HepG2 (cell line): ENCODE measurements at regions not wholly inside any gene's neighbourhood (a gene's known extent, or its start where the extent isn't known, plus 50 kb on each side); places are given as distances from the start of the nearest gene placed in this dataset.

Experiments used
- ATAC-seq: fragments of 200-7000 bp; cut with Tn5 transposase; 3 replicates; pipeline ENCODE4 v1.9.1; 2020; ENCODE audit warnings: mild to moderate bottlenecking, moderate library complexity
- BruUV-seq: library from RNA; stranded (reverse); fragments of 400-500 nt; replicated peaks from 2 replicates; lab custom pipeline; 2021; lab: Mats Ljungman, UMichigan
- CTCF ChIA-PET: fragments of 300-600 bp; formaldehyde crosslinking; extraction: SDS; loops from one replicate; lab custom pipeline; 2021; ENCODE audit warnings: low total read pairs, inconsistent platforms, low intra/inter-chr PET ratio; lab: Yijun Ruan, JAX
- POLR2A ChIA-PET: fragments of 350-600 bp; sonication (Branson Sonifier 250); formaldehyde crosslinking; loops from one replicate; lab custom pipeline; 2020; ENCODE audit warnings: antibody characterized with exemption, inconsistent platforms; lab: Yijun Ruan, JAX
- DNase-seq: peaks from one replicate; pipeline ENCODE4 v3.0.0-alpha.2; 2015; ENCODE audit warnings: low spot score
- FAIRE-seq: peaks from 3 replicates; lab custom pipeline; 2011; peaks lifted over from hg19 to GRCh38; lab: Jason Lieb, UNC
- H2AFZ ChIP-seq: one replicate; pipeline ENCODE4 v1.6.1; 2011; ENCODE audit warnings: low read length, inconsistent platforms
- H3K27ac ChIP-seq: fragments of 300-600 bp; 3 replicates; pipeline ENCODE4 v1.8.0; 2011; ENCODE audit warnings: mixed run types, mild to moderate bottlenecking, mixed read lengths, low read length, inconsistent platforms; ENCODE audit not compliant: insufficient read depth; ENCODE audit errors: extremely low read length
- H3K27me3 ChIP-seq, 2 experiments: fragments of 200-600 bp in 1 of 2; 2 replicates in 1 of 2; 3 replicates in 1 of 2; pipeline versions ENCODE4 v1.6.0 to v1.8.0; 2011; ENCODE audit warnings: low read length in 2 of 2, mild to moderate bottlenecking in 2 of 2, moderate library complexity in 2 of 2, inconsistent platforms in 1 of 2; ENCODE audit not compliant: insufficient read depth in 2 of 2, control insufficient read depth in 1 of 2
- H3K36me3 ChIP-seq, 2 experiments: fragments of 200-600 bp in 1 of 2; replicated peaks in 1 of 2; 2 replicates in 1 of 2; 3 replicates in 1 of 2; pipeline versions ENCODE4 v1.5.1 to v1.8.0; 2011; ENCODE audit warnings: low read length in 2 of 2, inconsistent platforms in 1 of 2; ENCODE audit not compliant: insufficient read depth in 2 of 2, control insufficient read depth in 1 of 2
- H3K4me1 ChIP-seq: 2 replicates; pipeline ENCODE4 v1.5.1; 2012; ENCODE audit warnings: low read length, inconsistent platforms; ENCODE audit not compliant: insufficient read depth
- H3K4me2 ChIP-seq: 2 replicates; pipeline ENCODE4 v1.6.0; 2011; ENCODE audit warnings: low read depth, low read length, inconsistent platforms
- H3K4me3 ChIP-seq, 3 experiments: fragments of 200-600 bp in 1 of 3; sonication (generic), shearing (Covaris generic) in 1 of 3; replicated peaks in 1 of 3; 2 replicates each; pipeline ENCODE4 v1.5.1; 2011 to 2016; ENCODE audit warnings: low read length in 3 of 3, inconsistent platforms in 2 of 3, low read depth in 2 of 3, mild to moderate bottlenecking in 2 of 3, control low read depth in 1 of 3, mixed read lengths in 1 of 3; ENCODE audit not compliant: insufficient read depth in 1 of 3
- H3K79me2 ChIP-seq: one replicate; pipeline ENCODE4 v1.6.1; 2011; ENCODE audit warnings: low read length, inconsistent platforms; ENCODE audit not compliant: insufficient read depth
- H3K9ac ChIP-seq: 2 replicates; pipeline ENCODE4 v1.6.0; 2011; ENCODE audit warnings: mild to moderate bottlenecking, low read depth, low read length, inconsistent platforms; ENCODE audit not compliant: insufficient read depth
- H3K9me3 ChIP-seq: 2 replicates; pipeline ENCODE4 v1.5.1; 2012; ENCODE audit warnings: mild to moderate bottlenecking, low read length
- H4K20me1 ChIP-seq: 2 replicates; pipeline ENCODE4 v1.6.0; 2011; ENCODE audit warnings: inconsistent platforms, mild to moderate bottlenecking, low read length, moderate library complexity; ENCODE audit not compliant: insufficient read depth
- NBN ChIP-seq: fragments of 450-650 bp; conservative IDR thresholded peaks from 2 replicates; pipeline ENCODE4 v1.6.1; 2017
- NCOA5 ChIP-seq: sonication (generic); formaldehyde crosslinking; IDR thresholded peaks from 2 replicates; pipeline ENCODE4 v1.4.0; 2020; ENCODE audit warnings: missing genetic modification reagents
- NFATC3 ChIP-seq: sonication (generic); formaldehyde crosslinking; IDR thresholded peaks from 2 replicates; pipeline ENCODE4 v1.5.1; 2020; ENCODE audit warnings: mild to moderate bottlenecking, missing genetic modification reagents
- RCOR2 ChIP-seq: IDR thresholded peaks from 2 replicates; pipeline ENCODE4 v1.6.1; 2016; ENCODE audit warnings: missing biosample characterization, missing genetic modification reagents
- ZBTB38 ChIP-seq: sonication (generic); formaldehyde crosslinking; IDR thresholded peaks from 2 replicates; pipeline ENCODE4 v1.5.1; 2020; ENCODE audit warnings: mild to moderate bottlenecking, missing genetic modification reagents
- ZNF224 ChIP-seq: sonication (generic); formaldehyde crosslinking; IDR thresholded peaks from 2 replicates; pipeline ENCODE4 v1.5.0; 2020; ENCODE audit warnings: mild to moderate bottlenecking, missing genetic modification reagents
- ZNF33B ChIP-seq: sonication (generic); formaldehyde crosslinking; IDR thresholded peaks from 2 replicates; pipeline ENCODE4 v1.5.1; 2020; ENCODE audit warnings: mild to moderate bottlenecking, missing genetic modification reagents
- ZNF75D ChIP-seq: sonication (generic); formaldehyde crosslinking; IDR thresholded peaks from 2 replicates; pipeline ENCODE4 v1.8.1; 2023; ENCODE audit warnings: missing genetic modification reagents, mild to moderate bottlenecking, borderline replicate concordance
- ZNF781 ChIP-seq: sonication (generic); formaldehyde crosslinking; IDR thresholded peaks from 2 replicates; pipeline ENCODE4 v1.5.1; 2020; ENCODE audit warnings: borderline replicate concordance, mild to moderate bottlenecking, missing genetic modification reagents; ENCODE audit errors: not compliant biosample characterization
- ZNF841 ChIP-seq: sonication (generic); formaldehyde crosslinking; IDR thresholded peaks from 2 replicates; pipeline ENCODE4 v1.8.1; 2023; ENCODE audit warnings: missing genetic modification reagents, borderline replicate concordance
- in situ Hi-C: cut with HindIII; loops from 2 replicates; pipeline ENCODE4 v1.10.0; 2017; ENCODE audit warnings: low pct_unique_long_range_greater_than_20kb; ENCODE audit not compliant: extremely low pct_ligation_motif_present
- intact Hi-C: fragments of 100-400 bp; cut with micrococcal nuclease; formaldehyde crosslinking; loops from one replicate; pipeline ENCODE4 v1.10.0; 2022; ENCODE audit not compliant: unreplicated experiment
- TF ChIP-seq, protein P1 (sequence below): sonication (generic); formaldehyde crosslinking; IDR thresholded peaks from 2 replicates; pipeline ENCODE4 v1.4.0; 2020; ENCODE audit warnings: missing genetic modification reagents
- TF ChIP-seq, protein P2 (sequence below): sonication (generic); formaldehyde crosslinking; IDR thresholded peaks from 2 replicates; pipeline ENCODE4 v1.4.0; 2020; ENCODE audit warnings: mild to moderate bottlenecking, missing genetic modification reagents, borderline replicate concordance
- TF ChIP-seq, protein P3 (sequence below): sonication (generic); formaldehyde crosslinking; IDR thresholded peaks from 2 replicates; pipeline ENCODE4 v1.4.0; 2020; ENCODE audit warnings: missing genetic modification reagents
- TF ChIP-seq, protein P4 (sequence below): IDR thresholded peaks from 2 replicates; pipeline ENCODE4 v1.6.1; 2012; ENCODE audit warnings: low read depth, low read length, improper control_type of control experiment
- TF ChIP-seq, protein P5 (sequence below): sonication (generic); formaldehyde crosslinking; IDR thresholded peaks from 2 replicates; pipeline ENCODE4 v1.5.0; 2020; ENCODE audit warnings: mild to moderate bottlenecking, missing genetic modification reagents

DNA sequence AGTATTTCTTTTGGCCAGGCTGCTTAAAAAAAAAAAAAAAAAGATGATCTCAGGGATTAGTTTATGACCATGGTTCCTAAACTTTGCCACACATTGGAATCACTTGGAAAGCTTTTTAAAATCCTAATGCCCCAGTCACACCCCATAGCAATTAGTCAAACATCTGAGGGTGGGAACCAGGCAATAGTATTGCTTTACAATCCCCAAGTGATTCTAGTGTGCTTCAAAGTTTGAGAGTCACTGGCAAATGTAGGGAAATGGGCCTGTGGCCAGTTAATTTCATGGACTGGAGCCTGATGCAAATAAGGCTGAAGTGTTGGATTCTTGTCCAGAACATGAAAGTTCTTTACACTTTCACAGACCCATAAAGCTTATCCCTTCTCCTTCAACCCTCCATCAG is 374.6 kb upstream of the ESRRG start:
- Histone ChIP-seq H3K4me2 (no peak overlapping the region), H3K36me3 (no peaks in the 10 kb centered on the region), H3K9ac (no peak overlapping the region), H3K79me2 (no peaks in the 10 kb centered on the region), H3K4me1 (no peaks in the 10 kb centered on the region), H3K27me3 (no peaks in the 10 kb centered on the region), H2AFZ (no peak overlapping the region), H4K20me1 (no peaks in the 10 kb centered on the region), H3K9me3 (no peaks in the 10 kb centered on the region), H3K27ac (no peak overlapping the region), H3K4me3 (no peak overlapping the region)
- no TSS peak for BruUV-seq
- intact Hi-C loops, result no loop called here
- POLR2A ChIA-PET, result no interaction called here
- DNase-seq, result no peak
- TF ChIP-seq ZNF75D (CRISPR knock-in tag) (no peak), ZBTB38 (CRISPR knock-in tag) (no peak), NBN (no peak), ZNF224 (no peak), ZNF781 (CRISPR knock-in tag) (no peak), RCOR2 (no peak), NFATC3 (CRISPR knock-in tag) (no peak), ZNF841 (CRISPR knock-in tag) (no peak), ZNF33B (no peak), NCOA5 (no peak)
- TF ChIP-seq, protein P1, sequence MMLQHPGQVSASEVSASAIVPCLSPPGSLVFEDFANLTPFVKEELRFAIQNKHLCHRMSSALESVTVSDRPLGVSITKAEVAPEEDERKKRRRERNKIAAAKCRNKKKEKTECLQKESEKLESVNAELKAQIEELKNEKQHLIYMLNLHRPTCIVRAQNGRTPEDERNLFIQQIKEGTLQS (CRISPR knock-in tag), result no peak
- TF ChIP-seq, protein P2, sequence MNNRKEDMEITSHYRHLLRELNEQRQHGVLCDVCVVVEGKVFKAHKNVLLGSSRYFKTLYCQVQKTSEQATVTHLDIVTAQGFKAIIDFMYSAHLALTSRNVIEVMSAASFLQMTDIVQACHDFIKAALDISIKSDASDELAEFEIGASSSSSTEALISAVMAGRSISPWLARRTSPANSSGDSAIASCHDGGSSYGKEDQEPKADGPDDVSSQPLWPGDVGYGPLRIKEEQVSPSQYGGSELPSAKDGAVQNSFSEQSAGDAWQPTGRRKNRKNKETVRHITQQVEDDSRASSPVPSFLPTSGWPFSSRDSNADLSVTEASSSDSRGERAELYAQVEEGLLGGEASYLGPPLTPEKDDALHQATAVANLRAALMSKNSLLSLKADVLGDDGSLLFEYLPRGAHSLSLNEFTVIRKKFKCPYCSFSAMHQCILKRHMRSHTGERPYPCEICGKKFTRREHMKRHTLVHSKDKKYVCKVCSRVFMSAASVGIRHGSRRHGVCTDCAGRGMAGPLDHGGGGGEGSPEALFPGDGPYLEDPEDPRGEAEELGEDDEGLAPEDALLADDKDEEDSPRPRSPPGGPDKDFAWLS (CRISPR knock-in tag), result no peak
- TF ChIP-seq, protein P3, sequence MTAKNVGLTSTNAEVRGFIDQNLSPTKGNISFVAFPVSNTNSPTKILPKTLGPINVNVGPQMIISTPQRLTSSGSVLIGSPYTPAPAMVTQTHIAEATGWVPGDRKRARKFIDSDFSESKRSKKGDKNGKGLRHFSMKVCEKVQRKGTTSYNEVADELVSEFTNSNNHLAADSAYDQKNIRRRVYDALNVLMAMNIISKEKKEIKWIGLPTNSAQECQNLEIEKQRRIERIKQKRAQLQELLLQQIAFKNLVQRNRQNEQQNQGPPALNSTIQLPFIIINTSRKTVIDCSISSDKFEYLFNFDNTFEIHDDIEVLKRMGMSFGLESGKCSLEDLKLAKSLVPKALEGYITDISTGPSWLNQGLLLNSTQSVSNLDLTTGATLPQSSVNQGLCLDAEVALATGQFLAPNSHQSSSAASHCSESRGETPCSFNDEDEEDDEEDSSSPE (CRISPR knock-in tag), result no peak
- TF ChIP-seq, protein P4, sequence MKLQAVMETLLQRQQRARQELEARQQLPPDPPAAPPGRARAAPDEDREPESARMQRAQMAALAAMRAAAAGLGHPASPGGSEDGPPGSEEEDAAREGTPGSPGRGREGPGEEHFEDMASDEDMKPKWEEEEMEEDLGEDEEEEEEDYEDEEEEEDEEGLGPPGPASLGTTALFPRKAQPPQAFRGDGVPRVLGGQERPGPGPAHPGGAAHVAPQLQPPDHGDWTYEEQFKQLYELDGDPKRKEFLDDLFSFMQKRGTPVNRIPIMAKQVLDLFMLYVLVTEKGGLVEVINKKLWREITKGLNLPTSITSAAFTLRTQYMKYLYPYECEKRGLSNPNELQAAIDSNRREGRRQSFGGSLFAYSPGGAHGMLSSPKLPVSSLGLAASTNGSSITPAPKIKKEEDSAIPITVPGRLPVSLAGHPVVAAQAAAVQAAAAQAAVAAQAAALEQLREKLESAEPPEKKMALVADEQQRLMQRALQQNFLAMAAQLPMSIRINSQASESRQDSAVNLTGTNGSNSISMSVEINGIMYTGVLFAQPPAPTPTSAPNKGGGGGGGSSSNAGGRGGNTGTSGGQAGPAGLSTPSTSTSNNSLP, result no peak
- TF ChIP-seq, protein P5, sequence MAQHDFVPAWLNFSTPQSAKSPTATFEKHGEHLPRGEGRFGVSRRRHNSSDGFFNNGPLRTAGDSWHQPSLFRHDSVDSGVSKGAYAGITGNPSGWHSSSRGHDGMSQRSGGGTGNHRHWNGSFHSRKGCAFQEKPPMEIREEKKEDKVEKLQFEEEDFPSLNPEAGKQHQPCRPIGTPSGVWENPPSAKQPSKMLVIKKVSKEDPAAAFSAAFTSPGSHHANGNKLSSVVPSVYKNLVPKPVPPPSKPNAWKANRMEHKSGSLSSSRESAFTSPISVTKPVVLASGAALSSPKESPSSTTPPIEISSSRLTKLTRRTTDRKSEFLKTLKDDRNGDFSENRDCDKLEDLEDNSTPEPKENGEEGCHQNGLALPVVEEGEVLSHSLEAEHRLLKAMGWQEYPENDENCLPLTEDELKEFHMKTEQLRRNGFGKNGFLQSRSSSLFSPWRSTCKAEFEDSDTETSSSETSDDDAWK (CRISPR knock-in tag), result no peak
- no peak for FAIRE-seq
- no peak for ATAC-seq
- in situ Hi-C loops, result no loop called here
- CTCF ChIA-PET, result no interaction called here
